GM12891 (cell line): ENCODE measurements at regions not wholly inside any gene's neighbourhood (a gene's known extent, or its start where the extent isn't known, plus 50 kb on each side); places are given as distances from the start of the nearest gene placed in this dataset.

Experiments used
- PAX5 ChIP-seq: IDR thresholded peaks from 2 replicates; pipeline ENCODE4 v1.6.1; 2011; ENCODE audit warnings: low read length, moderate library complexity, mild to moderate bottlenecking; ENCODE audit not compliant: insufficient read depth, severe bottlenecking
- POLR2A ChIP-seq: IDR thresholded peaks from 2 replicates; pipeline ENCODE4 v1.6.1; 2011; ENCODE audit warnings: low read depth, low read length, control low read depth
- POLR2AphosphoS5 ChIP-seq: IDR thresholded peaks from 2 replicates; pipeline ENCODE4 v1.6.1; 2011; ENCODE audit warnings: low read depth, low read length, control low read depth
- POU2F2 ChIP-seq: IDR thresholded peaks from 2 replicates; pipeline ENCODE4 v1.6.1; 2011; ENCODE audit warnings: low read depth, mild to moderate bottlenecking, control low read depth, low read length, moderate library complexity
- SPI1 ChIP-seq: IDR thresholded peaks from 2 replicates; pipeline ENCODE4 v1.6.1; 2011; ENCODE audit warnings: low read depth, low read length, control low read depth
- TAF1 ChIP-seq: IDR thresholded peaks from 2 replicates; pipeline ENCODE4 v1.6.1; 2011; ENCODE audit warnings: low read depth, low read length, control low read depth

- TF ChIP-seq POLR2A: no peak
- no peak for TF ChIP-seq SPI1
- no peak for TF ChIP-seq TAF1
- TF ChIP-seq POLR2AphosphoS5: no peak
- no peak for TF ChIP-seq POU2F2
- no peak for TF ChIP-seq PAX5
Observed at GRCh38 chr10:78906734-78907390, 161.9 kb upstream of the ZMIZ1 start.
